ENCODE measurements at regions not wholly inside any gene's neighbourhood (a gene's known extent, or its start where the extent isn't known, plus 50 kb on each side); places are given as distances from the start of the nearest gene placed in this dataset.
"Not testable (repeated sequence)": the region's sequence is repeated elsewhere in the genome, so short reads cannot be mapped to it uniquely, and the experiment has no call there.

GRCh38 chr14:106170163-106170658 is 643.8 kb downstream of the TMEM121 start:
- H4K20me1 ChIP-seq (ENCODE audit: insufficient read depth, low read length); intact Hi-C loops (cut with micrococcal nuclease; ENCODE audit: unreplicated experiment); H2AFZ ChIP-seq (ENCODE audit: low read length); BruUV-seq (replicated peaks); H3K9ac ChIP-seq (ENCODE audit: insufficient read depth, low read depth, low read length); FAIRE-seq; H3K27me3 ChIP-seq (ENCODE audit: control insufficient read depth in 1 of 2, insufficient read depth in 2 of 2, low read length in 2 of 2); POLR2A ChIA-PET; in situ Hi-C loops (cut with HindIII; ENCODE audit: extremely low pct_ligation_motif_present, low pct_unique_long_range_greater_than_20kb); H3K79me2 ChIP-seq (ENCODE audit: insufficient read depth, low read length); DNase-seq (ENCODE audit: low spot score); H3K9me3 ChIP-seq (ENCODE audit: low read length); H3K4me3 ChIP-seq (replicated peaks in 1 of 3; ENCODE audit: insufficient read depth in 1 of 3, low read depth in 2 of 3, low read length in 3 of 3); H3K36me3 ChIP-seq (replicated peaks in 1 of 2; ENCODE audit: control insufficient read depth in 1 of 2, insufficient read depth in 2 of 2, low read length in 2 of 2); H3K4me2 ChIP-seq (ENCODE audit: low read depth, low read length); H3K4me1 ChIP-seq (ENCODE audit: insufficient read depth, low read length); ATAC-seq; H3K27ac ChIP-seq (ENCODE audit: extremely low read length, insufficient read depth, low read length): not testable (repeated sequence)
- CTCF ChIA-PET (ENCODE audit: low intra/inter-chr PET ratio, low total read pairs) = interaction anchor here (0.9 to 2.3 kb wide), 6 partner anchors 28 to 660 kb away, joined by 3 to 13 read pairs (median 5); no protein-coding TSS in a partner anchor
- WGBS (ENCODE audit: low lambda C conversion rate) = 0% methylated on average over 1 of the region's 13 CpGs
- TF ChIP-seq CTCF (CRISPR knock-in tag; IDR thresholded peaks at IDR 0.05) (peak; percentile 65), SETDB1 (CRISPR knock-in tag; IDR thresholded peaks at IDR 0.05; ENCODE audit: borderline replicate concordance) (peak; percentile 91; the same call in 1 of the 2 replicates)

- DNase-seq (ENCODE audit: low spot score) = no peak
- Histone ChIP-seq H3K4me3 (replicated peaks in 1 of 3; ENCODE audit: insufficient read depth in 1 of 3, low read depth in 2 of 3, low read length in 3 of 3) (no peak overlapping the region), H3K4me2 (ENCODE audit: low read depth, low read length) (no peak overlapping the region), H3K36me3 (replicated peaks in 1 of 2; ENCODE audit: control insufficient read depth in 1 of 2, insufficient read depth in 2 of 2, low read length in 2 of 2) (no peaks in the 10 kb centered on the region), H2AFZ (ENCODE audit: low read length) (no peak overlapping the region), H3K9ac (ENCODE audit: insufficient read depth, low read depth, low read length) (no peak overlapping the region), H3K27ac (ENCODE audit: extremely low read length, insufficient read depth, low read length) (no peak overlapping the region), H3K9me3 (ENCODE audit: low read length) (no peaks in the 10 kb centered on the region), H3K27me3 (ENCODE audit: control insufficient read depth in 1 of 2, insufficient read depth in 2 of 2, low read length in 2 of 2) (no peaks in the 10 kb centered on the region; a peak in 1 of 5 replicates), H3K4me1 (ENCODE audit: insufficient read depth, low read length) (no peaks in the 10 kb centered on the region), H3K79me2 (ENCODE audit: insufficient read depth, low read length) (no peaks in the 10 kb centered on the region), H4K20me1 (ENCODE audit: insufficient read depth, low read length) (no peaks in the 10 kb centered on the region)
- CTCF ChIA-PET (ENCODE audit: low intra/inter-chr PET ratio, low total read pairs) = no interaction called here
- POLR2A ChIA-PET = no interaction called here
- BruUV-seq (replicated peaks) = no TSS peak
- WGBS (ENCODE audit: low lambda C conversion rate) = 2% methylated on average over 7 of the region's 7 CpGs
- no peak for ATAC-seq
- FAIRE-seq = no peak
- intact Hi-C loops (cut with micrococcal nuclease; ENCODE audit: unreplicated experiment) (no loop called here), in situ Hi-C loops (cut with HindIII; ENCODE audit: extremely low pct_ligation_motif_present, low pct_unique_long_range_greater_than_20kb) (no loop called here)
- TF ChIP-seq ZFP82 (CRISPR knock-in tag; IDR thresholded peaks at IDR 0.05; ENCODE audit: borderline replicate concordance) (no peak), LRRFIP1 (CRISPR knock-in tag; conservative IDR thresholded peaks at IDR 0.05) (no peak), TARDBP (CRISPR knock-in tag; IDR thresholded peaks at IDR 0.05) (no peak), BCL3 (CRISPR knock-in tag; IDR thresholded peaks at IDR 0.05) (no peak), SETDB1 (CRISPR knock-in tag; IDR thresholded peaks at IDR 0.05; ENCODE audit: borderline replicate concordance) (no peak), ZNF282 (IDR thresholded peaks at IDR 0.05; ENCODE audit: partially characterized antibody) (no peak), PATZ1 (CRISPR knock-in tag; IDR thresholded peaks at IDR 0.05) (no peak)
Measured at GRCh38 chr14:106174206-106174605, 647.8 kb downstream of the TMEM121 start.

Measured in HepG2 (cell line).